GM21723 (cell line): ENCODE measurements at regions not wholly inside any gene's neighbourhood (a gene's known extent, or its start where the extent isn't known, plus 50 kb on each side); places are given as distances from the start of the nearest gene placed in this dataset.
"Not testable (repeated sequence)": the region's sequence is repeated elsewhere in the genome, so short reads cannot be mapped to it uniquely, and the experiment has no call there.

Experiments
- ATAC-seq: cut with Tn5 transposase; IDR thresholded peaks from one replicate; pipeline ENCODE4 v1.9.1; 2021; ENCODE audit warnings: mild to moderate bottlenecking, moderate library complexity; ENCODE audit not compliant: unreplicated experiment

GRCh38 chr20:53676987-53677386, 83.3 kb upstream of the ZNF217 start:
- no peak for ATAC-seq

- ATAC-seq: no peak
Measured at GRCh38 chr20:53676519-53676822, 82.8 kb upstream of the ZNF217 start.

GRCh38 chr20:53672484-53673129, 79.0 kb upstream of the ZNF217 start:
- no peak for ATAC-seq

GRCh38 chr20:53671370-53671769, 77.7 kb upstream of the ZNF217 start:
- no peak for ATAC-seq

GRCh38 chr20:53669517-53670313, 76.1 kb upstream of the ZNF217 start:
- ATAC-seq: not testable (repeated sequence)

- ATAC-seq: no peak
Measured at GRCh38 chr20:53668992-53669391, 75.4 kb upstream of the ZNF217 start.

- ATAC-seq: no peak
Measured at GRCh38 chr20:53666144-53666543, 72.5 kb upstream of the ZNF217 start.

GRCh38 chr20:53664121-53664520, 70.5 kb upstream of the ZNF217 start:
- no peak for ATAC-seq

- ATAC-seq: not testable (repeated sequence)
Measured at GRCh38 chr20:53663521-53663920, 69.9 kb upstream of the ZNF217 start.

- ATAC-seq: no peak
Measured at GRCh38 chr20:53662595-53662994, 69.0 kb upstream of the ZNF217 start.

GRCh38 chr20:53660947-53661381, 67.3 kb upstream of the ZNF217 start:
- no peak for ATAC-seq

GRCh38 chr20:53660078-53660909, 66.7 kb upstream of the ZNF217 start:
- no peak for ATAC-seq

- ATAC-seq: no peak
Measured at GRCh38 chr20:53658973-53659372, 65.3 kb upstream of the ZNF217 start.

GRCh38 chr20:53658322-53658721, 64.7 kb upstream of the ZNF217 start:
- ATAC-seq: no peak

- no peak for ATAC-seq
Measured at GRCh38 chr20:53657732-53658131, 64.1 kb upstream of the ZNF217 start.

- no peak for ATAC-seq
Measured at GRCh38 chr20:53657279-53657678, 63.6 kb upstream of the ZNF217 start.

- ATAC-seq: no peak
Measured at GRCh38 chr20:53656293-53657202, 62.9 kb upstream of the ZNF217 start.

GRCh38 chr20:53655625-53656292, 62.1 kb upstream of the ZNF217 start:
- ATAC-seq: no peak

- ATAC-seq: no peak
Measured at GRCh38 chr20:53654932-53655624, 61.4 kb upstream of the ZNF217 start.
